Transverse colon (tissue), 3 donors: ENCODE measurements at regions not wholly inside any gene's neighbourhood (a gene's known extent, or its start where the extent isn't known, plus 50 kb on each side); places are given as distances from the start of the nearest gene placed in this dataset.

ENCODE experiments used
- CTCF ChIP-seq, 5 experiments: fragments of 200-600 bp in 3 of 5; fragments of 450-650 bp in 2 of 5; sonication (generic) in 3 of 5; IDR thresholded peaks; 1 replicate in 2 of 5; 2 replicates in 3 of 5; pipeline ENCODE4 v1.5.1; 2016 to 2017; ENCODE audit warnings: antibody characterized with exemption in 5 of 5, inconsistent platforms in 3 of 5, mild to moderate bottlenecking in 2 of 5, moderate library complexity in 1 of 5
- POLR2A ChIP-seq: fragments of 450-650 bp; IDR thresholded peaks from one replicate; pipeline ENCODE4 v1.6.1; 2016; ENCODE audit warnings: antibody characterized with exemption, mild to moderate bottlenecking, moderate library complexity

- TF ChIP-seq CTCF (IDR thresholded peaks at IDR 0.05) = no peak
- TF ChIP-seq POLR2A = no peak
Observed at GRCh38 chr18:67385455-67385854, 131.1 kb downstream of the DSEL start.
